Upper lobe of left lung (tissue), 6 donors: ENCODE measurements at regions not wholly inside any gene's neighbourhood (a gene's known extent, or its start where the extent isn't known, plus 50 kb on each side); places are given as distances from the start of the nearest gene placed in this dataset.

ENCODE experiments used
- ATAC-seq, 2 donors: fragments of 200-7000 bp; cut with Tn5 transposase; one replicate each; pipeline ENCODE4 v1.9.1; 2022; ENCODE audit warnings: mild to moderate bottlenecking in 2 of 2, moderate library complexity in 2 of 2; ENCODE audit not compliant: low FRiP score in 2 of 2
- DNase-seq, 2 donors: peaks; one replicate each; pipeline ENCODE4 v3.0.0-alpha.2; 2019 to 2020
- H3K27ac ChIP-seq, 4 donors: fragments of 200-600 bp; sonication (generic); one replicate each; pipeline ENCODE4 v1.5.1; 2016 to 2019
- H3K27me3 ChIP-seq, 4 donors: fragments of 200-600 bp; sonication (generic); one replicate each; pipeline ENCODE4 v1.5.1; 2017 to 2019
- H3K36me3 ChIP-seq, 4 donors: fragments of 200-600 bp; sonication (generic); one replicate each; pipeline ENCODE4 v1.5.1; 2016 to 2019
- H3K4me1 ChIP-seq, 4 donors: fragments of 200-600 bp; sonication (generic); one replicate each; pipeline ENCODE4 v1.5.1; 2018 to 2019
- H3K4me3 ChIP-seq, 4 donors: fragments of 200-600 bp; sonication (generic); one replicate each; pipeline ENCODE4 v1.5.1; 2017 to 2019; ENCODE audit warnings: mild to moderate bottlenecking in 2 of 4, moderate library complexity in 1 of 4
- H3K9me3 ChIP-seq, 4 donors: fragments of 200-600 bp; sonication (generic); one replicate each; pipeline ENCODE4 v1.5.1; 2018 to 2019
- CTCF ChIP-seq, 6 experiments: fragments of 450-650 bp in 4 of 6; fragments of 200-600 bp in 2 of 6; sonication (generic) in 2 of 6; IDR thresholded peaks; one replicate each; pipeline ENCODE4 v1.5.1; 2016 to 2019; ENCODE audit warnings: antibody characterized with exemption in 6 of 6
- EP300 ChIP-seq, 4 donors: sonication (generic); formaldehyde crosslinking; IDR thresholded peaks; one replicate each; pipeline ENCODE4 v1.5.1; 2017; ENCODE audit warnings: antibody characterized with exemption in 4 of 4, control low read depth in 2 of 4
- POLR2A ChIP-seq, 4 donors: fragments of 450-650 bp; IDR thresholded peaks; one replicate each; pipeline ENCODE4 v1.5.1; 2016 to 2017; ENCODE audit warnings: antibody characterized with exemption in 4 of 4, mild to moderate bottlenecking in 2 of 4
- POLR2AphosphoS5 ChIP-seq, 2 donors: sonication (generic); formaldehyde crosslinking; IDR thresholded peaks; one replicate each; pipeline ENCODE4 v1.5.1; 2017; ENCODE audit warnings: antibody characterized with exemption in 2 of 2
- WGBS, 2 donors: methylation state at CpG; one replicate each; pipeline ENCODE4 v1.1.5; 2017 to 2018; 5-methylcytosine and 5-hydroxymethylcytosine counted together
- donor health status: DM: no; HTN: no; CAD: no; lungs with moderate emphysema.
- donor health status: DM: no; HTN: yes; CAD: no; lungs with severe emphysema.

GRCh38 chr11:38723361-38723760, 2125.3 kb upstream of the RAG2 start:
- 85 to 89% methylated on average over 1 of the region's 1 CpG for WGBS, 2 donors

GRCh38 chr11:38721586-38722315, 2123.7 kb upstream of the RAG2 start:
- H3K27me3 ChIP-seq = no peaks in the 10 kb centered on the region
- H3K4me1 ChIP-seq = no peaks in the 10 kb centered on the region
- TF ChIP-seq CTCF (IDR thresholded peaks at IDR 0.05) (no peak), EP300 (IDR thresholded peaks at IDR 0.05) (no peak), POLR2A (IDR thresholded peaks at IDR 0.05) (no peak), POLR2AphosphoS5 (IDR thresholded peaks at IDR 0.05) (no peak)
- ATAC-seq (no peak), DNase-seq (no peak)
- H3K27ac ChIP-seq = no peak overlapping the region
- WGBS, 2 donors = 31 to 59% methylated on average over 1 of the region's 1 CpG
- no peaks in the 10 kb centered on the region for H3K36me3 ChIP-seq
- H3K4me3 ChIP-seq = no peak overlapping the region
- no peaks in the 10 kb centered on the region for H3K9me3 ChIP-seq

More at GRCh38 chr11:38723361-38723760, 2125.3 kb upstream of the RAG2 start:
- no peak for DNase-seq
- Histone ChIP-seq H3K9me3 (no peaks in the 10 kb centered on the region), H3K4me3 (no peak overlapping the region), H3K4me1 (no peaks in the 10 kb centered on the region), H3K27me3 (no peaks in the 10 kb centered on the region), H3K36me3 (no peaks in the 10 kb centered on the region), H3K27ac (no peak overlapping the region)
- ATAC-seq = no peak
- no peak for TF ChIP-seq EP300 (IDR thresholded peaks at IDR 0.05)
- TF ChIP-seq POLR2A (IDR thresholded peaks at IDR 0.05) = no peak
- TF ChIP-seq CTCF (IDR thresholded peaks at IDR 0.05) = no peak
- no peak for TF ChIP-seq POLR2AphosphoS5 (IDR thresholded peaks at IDR 0.05)

DNA sequence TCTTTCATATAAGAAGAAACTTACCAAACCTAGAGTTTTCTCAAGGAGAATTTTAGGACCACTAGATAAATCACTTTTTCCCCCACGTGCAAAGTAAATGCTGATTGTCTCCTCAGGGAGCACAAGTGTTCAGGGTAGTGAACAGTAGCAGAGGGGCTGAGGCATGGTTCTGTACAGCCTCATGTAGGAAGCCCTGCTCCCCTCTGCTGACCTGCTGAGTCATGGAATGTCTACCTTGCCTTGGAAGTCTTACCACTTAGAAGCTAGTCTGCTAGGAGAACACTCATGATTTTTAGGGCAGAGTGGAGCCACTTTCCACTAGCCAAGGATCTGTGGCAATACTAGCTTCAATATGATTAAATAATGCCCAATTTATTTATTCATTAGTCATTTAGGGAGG, 2120.6 kb upstream of the RAG2 start:
- WGBS, 2 donors = 37 to 50% methylated on average over 1 of the region's 1 CpG
- Histone ChIP-seq H3K36me3 (no peaks in the 10 kb centered on the region), H3K27ac (no peak overlapping the region), H3K4me1 (no peaks in the 10 kb centered on the region), H3K9me3 (no peaks in the 10 kb centered on the region), H3K27me3 (no peaks in the 10 kb centered on the region), H3K4me3 (no peak overlapping the region)
- no peak for DNase-seq
- ATAC-seq = no peak
- TF ChIP-seq POLR2AphosphoS5 (IDR thresholded peaks at IDR 0.05) = no peak
- no peak for TF ChIP-seq POLR2A (IDR thresholded peaks at IDR 0.05)
- no peak for TF ChIP-seq CTCF (IDR thresholded peaks at IDR 0.05)
- TF ChIP-seq EP300 (IDR thresholded peaks at IDR 0.05) = no peak

- no peak for DNase-seq
- no peak overlapping the region for H3K27ac ChIP-seq
- H3K9me3 ChIP-seq = no peaks in the 10 kb centered on the region
- ATAC-seq = no peak
- H3K36me3 ChIP-seq = no peaks in the 10 kb centered on the region
- H3K27me3 ChIP-seq = no peaks in the 10 kb centered on the region
- H3K4me3 ChIP-seq = no peak overlapping the region
- H3K4me1 ChIP-seq = no peaks in the 10 kb centered on the region
- WGBS, 2 donors = 44 to 45% methylated on average over 2 of the region's 2 CpGs
- no peak for TF ChIP-seq EP300 (IDR thresholded peaks at IDR 0.05)
Observed at GRCh38 chr11:38718049-38718448, 2120.0 kb upstream of the RAG2 start.

GRCh38 chr11:38711110-38711509, 2113.1 kb upstream of the RAG2 start:
- Histone ChIP-seq H3K9me3 (no peaks in the 10 kb centered on the region), H3K4me3 (no peak overlapping the region), H3K27ac (no peak overlapping the region), H3K4me1 (no peaks in the 10 kb centered on the region), H3K27me3 (no peaks in the 10 kb centered on the region), H3K36me3 (no peaks in the 10 kb centered on the region)
- TF ChIP-seq EP300 (IDR thresholded peaks at IDR 0.05) (no peak), CTCF (IDR thresholded peaks at IDR 0.05) (no peak)
- DNase-seq (no peak), ATAC-seq (no peak)
